ENCODE measurements at regions not wholly inside any gene's neighbourhood (a gene's known extent, or its start where the extent isn't known, plus 50 kb on each side); places are given as distances from the start of the nearest gene placed in this dataset.

GRCh38 chr14:29148221-29148620, 381.6 kb downstream of the FOXG1 start:
- TF ChIP-seq, protein P1, sequence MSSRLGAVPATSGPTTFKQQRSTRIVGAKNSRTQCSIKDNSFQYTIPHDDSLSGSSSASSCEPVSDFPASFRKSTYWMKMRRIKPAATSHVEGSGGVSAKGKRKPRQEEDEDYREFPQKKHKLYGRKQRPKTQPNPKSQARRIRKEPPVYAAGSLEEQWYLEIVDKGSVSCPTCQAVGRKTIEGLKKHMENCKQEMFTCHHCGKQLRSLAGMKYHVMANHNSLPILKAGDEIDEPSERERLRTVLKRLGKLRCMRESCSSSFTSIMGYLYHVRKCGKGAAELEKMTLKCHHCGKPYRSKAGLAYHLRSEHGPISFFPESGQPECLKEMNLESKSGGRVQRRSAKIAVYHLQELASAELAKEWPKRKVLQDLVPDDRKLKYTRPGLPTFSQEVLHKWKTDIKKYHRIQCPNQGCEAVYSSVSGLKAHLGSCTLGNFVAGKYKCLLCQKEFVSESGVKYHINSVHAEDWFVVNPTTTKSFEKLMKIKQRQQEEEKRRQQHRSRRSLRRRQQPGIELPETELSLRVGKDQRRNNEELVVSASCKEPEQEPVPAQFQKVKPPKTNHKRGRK (CRISPR knock-in tag; IDR thresholded peaks at IDR 0.05; ENCODE audit: borderline replicate concordance): no peak
- TF ChIP-seq MYBL2 (CRISPR knock-in tag; IDR thresholded peaks at IDR 0.05): no peak
- TF ChIP-seq ZBTB21 (CRISPR knock-in tag; IDR thresholded peaks at IDR 0.05; ENCODE audit: borderline replicate concordance): no peak
- no peak for TF ChIP-seq ZNF416 (CRISPR knock-in tag; IDR thresholded peaks at IDR 0.05)
- TF ChIP-seq ELF4 (CRISPR knock-in tag; IDR thresholded peaks at IDR 0.05; ENCODE audit: low read depth): no peak

Measured in WTC11 (cell line).